IMR-90 (cell line): ENCODE measurements at regions not wholly inside any gene's neighbourhood (a gene's known extent, or its start where the extent isn't known, plus 50 kb on each side); places are given as distances from the start of the nearest gene placed in this dataset.

Experiments
- ATAC-seq: fragments of 200-7000 bp; cut with Tn5 transposase; 2 replicates; pipeline ENCODE4 v1.9.1; 2020; ENCODE audit warnings: low read depth, mild to moderate bottlenecking, moderate library complexity
- BruUV-seq: library from RNA; stranded (reverse); fragments of 400-500 nt; replicated peaks from 2 replicates; lab custom pipeline; 2021; lab: Mats Ljungman, UMichigan
- CTCF ChIA-PET: fragments of 300-600 bp; formaldehyde crosslinking; extraction: SDS; loops from one replicate; lab custom pipeline; 2021; ENCODE audit warnings: antibody characterized with exemption; lab: Yijun Ruan, JAX
- POLR2A ChIA-PET: fragments of 300-600 bp; sonication (Branson Sonifier 250); formaldehyde crosslinking; loops from one replicate; lab custom pipeline; 2022; ENCODE audit warnings: antibody characterized with exemption; ENCODE audit not compliant: unreplicated experiment; lab: Charles Lee
- DNase-seq: peaks from one replicate; pipeline ENCODE4 v3.0.0; 2013
- H2AFZ ChIP-seq: replicated peaks from 2 replicates; pipeline ENCODE3; 2013; ENCODE audit warnings: low read length, mild to moderate bottlenecking; ENCODE audit not compliant: poor library complexity
- H2AK5ac ChIP-seq: 2 replicates; pipeline ENCODE4 v1.6.1; 2013; ENCODE audit warnings: low read depth, low read length, inconsistent platforms
- H2AK9ac ChIP-seq: replicated peaks from 2 replicates; pipeline ENCODE3; 2013; ENCODE audit warnings: mild to moderate bottlenecking, low read depth, low read length, moderate library complexity; ENCODE audit not compliant: poor library complexity
- H2BK120ac ChIP-seq: 2 replicates; pipeline ENCODE4 v1.6.1; 2013; ENCODE audit warnings: low read depth, low read length, inconsistent platforms
- H2BK15ac ChIP-seq: 3 replicates; pipeline ENCODE4 v1.6.1; 2013; ENCODE audit warnings: low read depth, low read length, inconsistent platforms
- H2BK20ac ChIP-seq: 2 replicates; pipeline ENCODE4 v1.6.1; 2013; ENCODE audit warnings: low read depth, mild to moderate bottlenecking, inconsistent platforms, low read length, moderate library complexity
- H2BK5ac ChIP-seq: 2 replicates; pipeline ENCODE4 v1.6.1; 2013; ENCODE audit warnings: mild to moderate bottlenecking, low read depth, low read length, inconsistent platforms; ENCODE audit not compliant: poor library complexity, severe bottlenecking
- H3K14ac ChIP-seq: replicated peaks from 2 replicates; pipeline ENCODE4 v1.6.1; 2013; ENCODE audit warnings: low read depth, low read length, inconsistent platforms
- H3K18ac ChIP-seq: 2 replicates; pipeline ENCODE4 v1.6.1; 2013; ENCODE audit warnings: low read depth, low read length, control low read depth
- H3K23ac ChIP-seq: 2 replicates; pipeline ENCODE4 v1.6.1; 2013; ENCODE audit warnings: low read depth, low read length, inconsistent platforms
- H3K27ac ChIP-seq: 2 replicates; pipeline ENCODE4 v1.5.1; 2013; ENCODE audit warnings: mild to moderate bottlenecking, control low read depth, low read length; ENCODE audit not compliant: insufficient read depth
- H3K27me3 ChIP-seq: 2 replicates; pipeline ENCODE4 v1.6.1; 2013; ENCODE audit warnings: low read length; ENCODE audit not compliant: control insufficient read depth, insufficient read depth
- H3K36me3 ChIP-seq: 2 replicates; pipeline ENCODE4 v1.6.1; 2013; ENCODE audit warnings: low read length, mixed read lengths; ENCODE audit not compliant: control insufficient read depth, insufficient read depth
- H3K4ac ChIP-seq: 2 replicates; pipeline ENCODE4 v1.6.1; 2013; ENCODE audit warnings: low read depth, low read length, inconsistent platforms
- H3K4me1 ChIP-seq: 2 replicates; pipeline ENCODE4 v1.6.1; 2013; ENCODE audit warnings: low read length, mixed read lengths; ENCODE audit not compliant: control insufficient read depth, insufficient read depth
- H3K4me2 ChIP-seq: 2 replicates; pipeline ENCODE4 v1.6.1; 2013; ENCODE audit warnings: low read depth, mild to moderate bottlenecking, control low read depth, low read length, moderate library complexity
- H3K4me3 ChIP-seq: 2 replicates; pipeline ENCODE4 v1.5.1; 2013; ENCODE audit warnings: low read depth, mild to moderate bottlenecking, control low read depth, low read length, moderate library complexity; ENCODE audit not compliant: insufficient read depth
- H3K56ac ChIP-seq: 2 replicates; pipeline ENCODE4 v1.6.1; 2013; ENCODE audit warnings: low read length, inconsistent platforms; ENCODE audit not compliant: insufficient read depth; ENCODE audit errors: extremely low read depth
- H3K79me1 ChIP-seq, 2 experiments: 2 replicates each; pipeline ENCODE4 v1.6.1; 2013; ENCODE audit warnings: low read length in 2 of 2, inconsistent platforms in 1 of 2, low read depth in 1 of 2
- H3K9ac ChIP-seq: 2 replicates; pipeline ENCODE4 v1.6.1; 2013; ENCODE audit warnings: low read depth, low read length, control low read depth
- H3K9me1 ChIP-seq: 2 replicates; pipeline ENCODE4 v1.6.1; 2013; ENCODE audit warnings: low read length, inconsistent platforms; ENCODE audit not compliant: insufficient read depth
- H3K9me3 ChIP-seq: 2 replicates; pipeline ENCODE4 v1.6.1; 2013; ENCODE audit warnings: low read length; ENCODE audit not compliant: control insufficient read depth, insufficient read depth
- H4K20me1 ChIP-seq: 2 replicates; pipeline ENCODE4 v1.6.1; 2013; ENCODE audit warnings: low read length, inconsistent platforms; ENCODE audit not compliant: insufficient read depth
- H4K5ac ChIP-seq: 2 replicates; pipeline ENCODE4 v1.6.1; 2013; ENCODE audit warnings: mild to moderate bottlenecking, low read depth, low read length, control low read depth
- H4K8ac ChIP-seq, 2 experiments: 2 replicates each; pipeline ENCODE4 v1.6.1; 2013; ENCODE audit warnings: low read depth in 2 of 2, low read length in 2 of 2, control low read depth in 1 of 2, inconsistent platforms in 1 of 2
- H4K91ac ChIP-seq: 2 replicates; pipeline ENCODE4 v1.6.1; 2013; ENCODE audit warnings: low read depth, low read length, inconsistent platforms; ENCODE audit not compliant: insufficient read depth
- BHLHE40 ChIP-seq: fragments of 150-350 bp; IDR thresholded peaks from 2 replicates; pipeline ENCODE4 v1.6.1; 2016; ENCODE audit warnings: mild to moderate bottlenecking, low read depth, low read length
- CTCF ChIP-seq: conservative IDR thresholded peaks from 2 replicates; pipeline ENCODE4 v1.5.1; 2012; ENCODE audit warnings: mild to moderate bottlenecking, low read depth, low read length, improper control_type of control experiment
- ELK1 ChIP-seq: fragments of 150-350 bp; IDR thresholded peaks from 2 replicates; pipeline ENCODE4 v1.6.1; 2016; ENCODE audit warnings: low read depth, mild to moderate bottlenecking, low read length, moderate library complexity, borderline replicate concordance
- MAFK ChIP-seq: IDR thresholded peaks from 2 replicates; pipeline ENCODE4 v1.6.1; 2012; ENCODE audit warnings: low read depth, low read length, improper control_type of control experiment
- POLR2A ChIP-seq: IDR thresholded peaks from 2 replicates; pipeline ENCODE4 v1.6.1; 2012; ENCODE audit warnings: mild to moderate bottlenecking, low read depth, low read length
- USF2 ChIP-seq: fragments of 150-350 bp; IDR thresholded peaks from 2 replicates; pipeline ENCODE4 v1.6.1; 2017; ENCODE audit warnings: mild to moderate bottlenecking, antibody characterized with exemption, low read length, low read depth
- WGBS, 2 experiments: methylation state at CpG; one replicate each; pipeline versions ENCODE4 v1.1.5 to v1.1.7; 2013; ENCODE audit warnings: missing lambda C conversion rate in 2 of 2; ENCODE audit not compliant: insufficient read length in 1 of 2; ENCODE audit errors: extremely low coverage in 2 of 2; 5-methylcytosine and 5-hydroxymethylcytosine counted together
- dilution Hi-C: fragments of 300-500 bp; cut with HindIII; formaldehyde crosslinking; loops from one replicate; pipeline ENCODE4 v1.14.3; 2018; ENCODE audit warnings: low sequenced_read_pairs; ENCODE audit not compliant: unreplicated experiment
- in situ Hi-C: fragments of 300-500 bp; cut with MboI; formaldehyde crosslinking; loops from 3 replicates; pipeline ENCODE4 v1.14.3; 2019; ENCODE audit warnings: low sequenced_read_pairs, inconsistent platforms, mixed read lengths
- intact Hi-C: fragments of 100-400 bp; cut with micrococcal nuclease; formaldehyde crosslinking; loops from 2 replicates; pipeline ENCODE4 v1.10.0; 2022

GRCh38 chr4:163866728-163867315 is 372.3 kb downstream of the TMA16 start:
- DNase-seq = peak; percentile 47
- in situ Hi-C loops (no loop called here), intact Hi-C loops (no loop called here), dilution Hi-C loops (no loop called here)
- Histone ChIP-seq H2BK5ac (no peak overlapping the region), H3K4me2 (peak overlapping the region; percentile 28; the same call in 1 of the 2 replicates), H3K4ac (no peak overlapping the region), H3K27ac (no peak overlapping the region), H3K79me1 (no peaks in the 10 kb centered on the region), H3K9me3 (no peaks in the 10 kb centered on the region), H2BK120ac (no peak overlapping the region), H3K18ac (no peak overlapping the region), H3K23ac (no peak overlapping the region), H3K27me3 (no peaks in the 10 kb centered on the region), H4K8ac (no peak overlapping the region), H3K14ac (no peak overlapping the region), H3K36me3 (no peaks in the 10 kb centered on the region), H4K20me1 (no peaks in the 10 kb centered on the region), H3K56ac (no peak overlapping the region), H4K91ac (no peak overlapping the region), H2AK9ac (no peak overlapping the region), H3K9me1 (no peaks in the 10 kb centered on the region), H3K4me1 (no peaks in the 10 kb centered on the region), H3K4me3 (no peak overlapping the region), H4K5ac (no peak overlapping the region), H3K9ac (no peak overlapping the region), H2AK5ac (no peak overlapping the region), H2BK15ac (no peak overlapping the region), H2AFZ (no peak overlapping the region), H2BK20ac (no peak overlapping the region)
- WGBS, 2 experiments = no CpG with 5 or more reads among the region's 3 CpGs
- ATAC-seq = no peak
- TF ChIP-seq MAFK (no peak), BHLHE40 (no peak), USF2 (peak; percentile 80), CTCF (no peak), ELK1 (no peak), POLR2A (no peak)
- ChIA-PET CTCF (no interaction called here), POLR2A (no interaction called here)
- BruUV-seq = no TSS peak
